Nephron progenitor cell (in vitro differentiated cells): ENCODE measurements at regions not wholly inside any gene's neighbourhood (a gene's known extent, or its start where the extent isn't known, plus 50 kb on each side); places are given as distances from the start of the nearest gene placed in this dataset.

ENCODE experiments used
- DNase-seq: peaks from one replicate; pipeline ENCODE4 v3.0.0; 2021
- H3K27ac Mint-ChIP-seq: 2 replicates; pipeline ENCODE4 v1.8.0; 2021; ENCODE audit warnings: mild to moderate bottlenecking, moderate library complexity, mixed read lengths
- H3K27me3 Mint-ChIP-seq: 2 replicates; pipeline ENCODE4 v1.8.0; 2021; ENCODE audit warnings: mild to moderate bottlenecking, low read depth, mixed read lengths; ENCODE audit not compliant: poor library complexity
- H3K36me3 Mint-ChIP-seq: 2 replicates; pipeline ENCODE4 v1.8.0; 2021; ENCODE audit warnings: low read depth, mixed read lengths
- H3K4me1 Mint-ChIP-seq: 2 replicates; pipeline ENCODE4 v1.8.0; 2021; ENCODE audit warnings: mixed read lengths
- H3K4me3 Mint-ChIP-seq: 2 replicates; pipeline ENCODE4 v1.8.0; 2021; ENCODE audit warnings: mild to moderate bottlenecking, moderate library complexity, mixed read lengths
- H3K9me3 Mint-ChIP-seq: 2 replicates; pipeline ENCODE4 v1.8.0; 2021; ENCODE audit warnings: mild to moderate bottlenecking, moderate library complexity, mixed read lengths
- TF ChIP-seq, protein P1 (sequence below): fragments of 200-600 bp; sonication (generic); IDR thresholded peaks from 2 replicates; pipeline ENCODE4 v1.5.0; 2021; ENCODE audit warnings: antibody characterized with exemption

DNA sequence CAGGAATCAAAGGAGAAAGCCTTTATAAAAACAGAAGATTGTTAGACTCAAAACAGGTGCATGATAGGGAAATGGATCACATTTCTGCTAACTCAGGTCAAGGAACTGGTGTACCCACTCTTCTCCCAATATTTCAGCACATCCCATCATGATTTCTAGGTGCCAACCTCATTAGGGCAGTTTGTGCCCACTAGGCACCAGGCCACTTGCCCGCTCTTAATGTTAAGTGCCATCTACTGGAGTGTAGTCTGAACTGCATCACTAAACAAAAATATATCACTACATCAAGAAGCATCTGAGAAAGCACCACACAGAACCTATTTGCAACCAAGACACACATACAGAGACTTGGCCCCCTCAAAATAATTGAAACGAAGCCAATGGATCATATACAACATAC lies 140.4 kb upstream of the GRID2 start:
- H3K4me3 Mint-ChIP-seq = no peak overlapping the region
- H3K36me3 Mint-ChIP-seq = no peaks in the 10 kb centered on the region
- DNase-seq = no peak
- no peaks in the 10 kb centered on the region for H3K27me3 Mint-ChIP-seq
- H3K27ac Mint-ChIP-seq = no peak overlapping the region
- no peaks in the 10 kb centered on the region for H3K4me1 Mint-ChIP-seq
- TF ChIP-seq, protein P1, sequence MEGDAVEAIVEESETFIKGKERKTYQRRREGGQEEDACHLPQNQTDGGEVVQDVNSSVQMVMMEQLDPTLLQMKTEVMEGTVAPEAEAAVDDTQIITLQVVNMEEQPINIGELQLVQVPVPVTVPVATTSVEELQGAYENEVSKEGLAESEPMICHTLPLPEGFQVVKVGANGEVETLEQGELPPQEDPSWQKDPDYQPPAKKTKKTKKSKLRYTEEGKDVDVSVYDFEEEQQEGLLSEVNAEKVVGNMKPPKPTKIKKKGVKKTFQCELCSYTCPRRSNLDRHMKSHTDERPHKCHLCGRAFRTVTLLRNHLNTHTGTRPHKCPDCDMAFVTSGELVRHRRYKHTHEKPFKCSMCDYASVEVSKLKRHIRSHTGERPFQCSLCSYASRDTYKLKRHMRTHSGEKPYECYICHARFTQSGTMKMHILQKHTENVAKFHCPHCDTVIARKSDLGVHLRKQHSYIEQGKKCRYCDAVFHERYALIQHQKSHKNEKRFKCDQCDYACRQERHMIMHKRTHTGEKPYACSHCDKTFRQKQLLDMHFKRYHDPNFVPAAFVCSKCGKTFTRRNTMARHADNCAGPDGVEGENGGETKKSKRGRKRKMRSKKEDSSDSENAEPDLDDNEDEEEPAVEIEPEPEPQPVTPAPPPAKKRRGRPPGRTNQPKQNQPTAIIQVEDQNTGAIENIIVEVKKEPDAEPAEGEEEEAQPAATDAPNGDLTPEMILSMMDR = no peak
- H3K9me3 Mint-ChIP-seq = peaks cover 41% of the 10 kb centered on the region

DNA sequence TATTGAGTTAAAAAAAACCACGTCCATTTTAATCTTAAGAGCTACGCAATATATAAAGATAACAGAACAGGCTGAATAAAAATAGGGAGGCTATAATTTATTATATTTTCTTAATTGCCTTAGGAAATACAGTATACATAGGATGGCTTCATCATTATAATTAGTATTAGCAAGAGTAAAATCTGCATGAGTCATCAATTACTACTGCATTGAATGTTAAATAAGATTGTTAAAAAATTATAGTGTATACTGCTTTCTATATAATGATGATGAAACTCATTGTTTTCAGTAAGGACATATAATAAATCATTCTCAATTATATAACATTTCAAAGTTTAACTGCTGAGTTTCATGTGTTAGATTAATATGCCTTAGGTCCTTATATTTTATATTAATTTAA lies 133.4 kb upstream of the GRID2 start:
- Mint-ChIP-seq H3K27ac (no peak overlapping the region), H3K36me3 (no peaks in the 10 kb centered on the region), H3K4me1 (no peaks in the 10 kb centered on the region), H3K9me3 (peaks cover 21% of the 10 kb centered on the region), H3K4me3 (no peak overlapping the region), H3K27me3 (no peaks in the 10 kb centered on the region)
- TF ChIP-seq, protein P1 = no peak
- DNase-seq = no peak

DNA sequence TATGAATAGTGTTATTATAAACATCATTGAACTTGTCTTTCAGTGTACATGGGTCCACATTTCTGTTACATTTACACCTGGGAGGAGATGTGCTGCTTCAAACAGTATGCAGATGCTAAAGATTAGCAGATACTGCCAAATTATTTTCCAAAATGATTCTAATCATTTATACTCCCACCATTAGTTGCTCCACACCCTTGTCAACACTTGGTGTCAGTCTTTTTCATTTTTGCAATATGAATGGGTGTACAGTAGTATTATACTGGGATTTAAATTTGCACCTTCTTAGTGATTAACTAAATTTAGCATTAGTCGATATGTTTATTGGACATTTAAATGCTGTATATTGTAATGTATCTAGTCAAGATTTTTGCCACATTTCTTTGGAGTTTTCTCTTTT lies 131.6 kb upstream of the GRID2 start:
- no peaks in the 10 kb centered on the region for H3K36me3 Mint-ChIP-seq
- TF ChIP-seq, protein P1 = no peak
- DNase-seq = no peak
- peaks cover 5% of the 10 kb centered on the region for H3K9me3 Mint-ChIP-seq
- no peaks in the 10 kb centered on the region for H3K27me3 Mint-ChIP-seq
- no peaks in the 10 kb centered on the region for H3K4me1 Mint-ChIP-seq
- H3K4me3 Mint-ChIP-seq = no peak overlapping the region
- no peak overlapping the region for H3K27ac Mint-ChIP-seq

GRCh38 chr4:92175250-92175649 lies 128.5 kb upstream of the GRID2 start:
- H3K9me3 Mint-ChIP-seq = no peaks in the 10 kb centered on the region
- no peaks in the 10 kb centered on the region for H3K27me3 Mint-ChIP-seq
- no peak overlapping the region for H3K4me3 Mint-ChIP-seq
- no peak overlapping the region for H3K27ac Mint-ChIP-seq
- H3K36me3 Mint-ChIP-seq = no peaks in the 10 kb centered on the region
- no peak for DNase-seq
- H3K4me1 Mint-ChIP-seq = no peaks in the 10 kb centered on the region
- TF ChIP-seq, protein P1 = no peak

- H3K27me3 Mint-ChIP-seq = peaks cover 2% of the 10 kb centered on the region
- no peak overlapping the region for H3K27ac Mint-ChIP-seq
- TF ChIP-seq, protein P1 = no peak
- H3K36me3 Mint-ChIP-seq = no peaks in the 10 kb centered on the region
- H3K4me1 Mint-ChIP-seq = no peaks in the 10 kb centered on the region
- peaks cover 14% of the 10 kb centered on the region for H3K9me3 Mint-ChIP-seq
- H3K4me3 Mint-ChIP-seq = no peak overlapping the region
- no peak for DNase-seq
These were observed 121.6 kb upstream of the GRID2 start for GRCh38 chr4:92182006-92182735.

DNA sequence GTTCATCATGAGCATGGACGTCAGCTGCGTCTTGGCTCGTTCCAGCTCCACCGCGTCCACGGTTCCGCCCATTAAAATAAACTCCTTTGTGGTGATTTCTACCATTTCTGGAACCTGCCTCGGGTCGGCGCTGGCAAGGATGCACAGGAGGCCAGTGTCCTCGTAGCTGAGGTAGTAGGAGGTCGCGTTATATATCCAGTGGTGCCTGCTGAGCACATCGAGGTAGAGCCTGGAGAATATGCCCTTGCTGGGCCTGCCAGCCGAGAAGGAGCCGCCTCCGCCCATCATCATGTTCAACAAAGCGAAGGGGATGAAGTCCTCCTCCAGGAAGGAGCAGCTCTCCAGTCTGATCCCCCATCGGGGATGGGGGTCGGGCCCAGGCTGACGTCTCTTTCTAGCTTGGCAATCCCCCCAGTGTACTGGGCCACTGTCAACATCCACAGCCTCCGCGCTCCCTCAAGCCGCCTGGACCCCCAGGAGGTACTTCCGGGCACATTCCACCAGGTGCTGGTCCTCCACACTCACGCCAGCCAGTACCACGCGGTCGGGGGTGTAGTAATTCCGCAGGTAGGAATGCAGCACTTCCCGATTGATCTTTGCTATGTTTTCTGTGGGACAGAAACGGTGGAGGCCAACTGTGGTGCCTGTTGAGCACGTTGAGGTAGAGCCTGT lies 120.9 kb upstream of the GRID2 start:
- Mint-ChIP-seq H3K4me1 (no peaks in the 10 kb centered on the region), H3K27me3 (peaks cover 4% of the 10 kb centered on the region), H3K27ac (no peak overlapping the region), H3K36me3 (no peaks in the 10 kb centered on the region), H3K9me3 (peaks cover 14% of the 10 kb centered on the region), H3K4me3 (no peak overlapping the region)
- DNase-seq = no peak
- TF ChIP-seq, protein P1 = no peak
